IPS DF 6.9 (cell line): ENCODE measurements at regions not wholly inside any gene's neighbourhood (a gene's known extent, or its start where the extent isn't known, plus 50 kb on each side); places are given as distances from the start of the nearest gene placed in this dataset.
"Not testable (repeated sequence)": the region's sequence is repeated elsewhere in the genome, so short reads cannot be mapped to it uniquely, and the experiment has no call there.

ENCODE experiments used
- DNase-seq: peaks from one replicate; pipeline ENCODE4 v3.0.0-alpha.2; 2013; ENCODE audit warnings: low read depth, low spot score
- H3K27ac ChIP-seq: one replicate; pipeline ENCODE4 v1.5.1; 2013; ENCODE audit warnings: low read length, control low read depth
- H3K27me3 ChIP-seq: 2 replicates; pipeline ENCODE4 v1.6.1; 2013; ENCODE audit warnings: mild to moderate bottlenecking, low read length; ENCODE audit not compliant: control insufficient read depth, insufficient read depth
- H3K36me3 ChIP-seq: 2 replicates; pipeline ENCODE4 v1.6.1; 2013; ENCODE audit warnings: low read length; ENCODE audit not compliant: control insufficient read depth, insufficient read depth
- H3K4me1 ChIP-seq: 2 replicates; pipeline ENCODE4 v1.6.1; 2013; ENCODE audit warnings: low read length; ENCODE audit not compliant: control insufficient read depth, insufficient read depth
- H3K4me3 ChIP-seq: 2 replicates; pipeline ENCODE4 v1.5.1; 2013; ENCODE audit warnings: mild to moderate bottlenecking, low read length
- H3K9me3 ChIP-seq: 2 replicates; pipeline ENCODE4 v1.6.1; 2013; ENCODE audit warnings: low read length, inconsistent platforms; ENCODE audit not compliant: control insufficient read depth, insufficient read depth
- WGBS: extraction: QIAGEN DNeasy Blood & Tissue Kit; methylation state at CpG from one replicate; pipeline ENCODE4 v1.1.7; 2013; ENCODE audit warnings: mixed read lengths, missing lambda C conversion rate; ENCODE audit not compliant: insufficient read length, insufficient coverage; 5-methylcytosine and 5-hydroxymethylcytosine counted together

GRCh38 chr21:31418377-31419001 lies 74.4 kb upstream of the TIAM1 start:
- Histone ChIP-seq H3K27me3 (no peaks in the 10 kb centered on the region), H3K36me3 (no peaks in the 10 kb centered on the region), H3K4me1 (no peaks in the 10 kb centered on the region), H3K27ac (no peak overlapping the region), H3K4me3 (no peak overlapping the region), H3K9me3 (no peaks in the 10 kb centered on the region)
- no peak for DNase-seq
- WGBS = no CpG with 5 or more reads among the region's 9 CpGs

GRCh38 chr21:31417214-31417613 lies 73.2 kb upstream of the TIAM1 start:
- not testable (repeated sequence) for H3K9me3 ChIP-seq, H3K4me3 ChIP-seq, DNase-seq, H3K36me3 ChIP-seq, H3K4me1 ChIP-seq, H3K27me3 ChIP-seq, H3K27ac ChIP-seq
- WGBS = no CpG with 5 or more reads among the region's 3 CpGs

GRCh38 chr21:31416465-31416864 lies 72.4 kb upstream of the TIAM1 start:
- H3K36me3 ChIP-seq = no peaks in the 10 kb centered on the region
- H3K9me3 ChIP-seq = no peaks in the 10 kb centered on the region
- H3K27ac ChIP-seq = no peak overlapping the region
- WGBS = no CpG with 5 or more reads among the region's 2 CpGs
- H3K27me3 ChIP-seq = no peaks in the 10 kb centered on the region
- H3K4me1 ChIP-seq = no peaks in the 10 kb centered on the region
- H3K4me3 ChIP-seq = no peak overlapping the region
- no peak for DNase-seq

- DNase-seq = no peak
- Histone ChIP-seq H3K36me3 (no peaks in the 10 kb centered on the region), H3K9me3 (no peaks in the 10 kb centered on the region), H3K4me1 (no peaks in the 10 kb centered on the region), H3K27ac (no peak overlapping the region), H3K4me3 (no peak overlapping the region), H3K27me3 (no peaks in the 10 kb centered on the region)
- WGBS = no CpG with 5 or more reads among the region's 12 CpGs
Observed at GRCh38 chr21:31414263-31415000, 70.4 kb upstream of the TIAM1 start.

GRCh38 chr21:31413698-31414097 lies 69.6 kb upstream of the TIAM1 start:
- Histone ChIP-seq H3K27me3 (no peaks in the 10 kb centered on the region), H3K4me3 (no peak overlapping the region), H3K36me3 (no peaks in the 10 kb centered on the region), H3K4me1 (no peaks in the 10 kb centered on the region), H3K9me3 (no peaks in the 10 kb centered on the region), H3K27ac (no peak overlapping the region)
- WGBS = no CpG with 5 or more reads among the region's 9 CpGs
- no peak for DNase-seq

- no peak overlapping the region for H3K27ac ChIP-seq
- H3K27me3 ChIP-seq = no peaks in the 10 kb centered on the region
- 100% methylated on average over 2 of the region's 7 CpGs for WGBS
- no peaks in the 10 kb centered on the region for H3K4me1 ChIP-seq
- H3K4me3 ChIP-seq = no peak overlapping the region
- H3K36me3 ChIP-seq = no peaks in the 10 kb centered on the region
- H3K9me3 ChIP-seq = no peaks in the 10 kb centered on the region
- DNase-seq = no peak
Observed at GRCh38 chr21:31410499-31411131, 66.6 kb upstream of the TIAM1 start.

- H3K36me3 ChIP-seq = no peaks in the 10 kb centered on the region
- no peaks in the 10 kb centered on the region for H3K4me1 ChIP-seq
- no peak for DNase-seq
- no peak overlapping the region for H3K4me3 ChIP-seq
- no peak overlapping the region for H3K27ac ChIP-seq
- no peaks in the 10 kb centered on the region for H3K9me3 ChIP-seq
- 100% methylated on average over 6 of the region's 9 CpGs for WGBS
- H3K27me3 ChIP-seq = no peaks in the 10 kb centered on the region
Observed at GRCh38 chr21:31409831-31410487, 65.9 kb upstream of the TIAM1 start.

GRCh38 chr21:31408301-31409088 lies 64.4 kb upstream of the TIAM1 start:
- Histone ChIP-seq H3K9me3 (no peaks in the 10 kb centered on the region), H3K4me1 (no peaks in the 10 kb centered on the region), H3K27me3 (no peaks in the 10 kb centered on the region), H3K4me3 (no peak overlapping the region), H3K27ac (no peak overlapping the region), H3K36me3 (no peaks in the 10 kb centered on the region)
- WGBS = no CpG with 5 or more reads among the region's 10 CpGs
- no peak for DNase-seq

GRCh38 chr21:31406510-31406909 lies 62.4 kb upstream of the TIAM1 start:
- Histone ChIP-seq H3K27me3 (no peaks in the 10 kb centered on the region), H3K27ac (no peak overlapping the region), H3K4me3 (no peak overlapping the region), H3K4me1 (no peaks in the 10 kb centered on the region), H3K36me3 (no peaks in the 10 kb centered on the region), H3K9me3 (no peaks in the 10 kb centered on the region)
- DNase-seq = no peak
- no CpG with 5 or more reads among the region's 2 CpGs for WGBS

- Histone ChIP-seq H3K27ac (no peak overlapping the region), H3K4me1 (no peaks in the 10 kb centered on the region), H3K9me3 (no peaks in the 10 kb centered on the region), H3K4me3 (no peak overlapping the region), H3K36me3 (no peaks in the 10 kb centered on the region), H3K27me3 (no peaks in the 10 kb centered on the region)
- DNase-seq = no peak
- WGBS = no CpG with 5 or more reads among the region's 3 CpGs
Observed at GRCh38 chr21:31405604-31406003, 61.5 kb upstream of the TIAM1 start.
